ENCODE measurements at regions not wholly inside any gene's neighbourhood (a gene's known extent, or its start where the extent isn't known, plus 50 kb on each side); places are given as distances from the start of the nearest gene placed in this dataset.
"Not testable (repeated sequence)": the region's sequence is repeated elsewhere in the genome, so short reads cannot be mapped to it uniquely, and the experiment has no call there.

- no peak for DNase-seq
Observed at GRCh38 chr10:130713731-130714130, 577.5 kb downstream of the GLRX3 start.

- DNase-seq = no peak
Observed at GRCh38 chr10:130714742-130715467, 578.7 kb downstream of the GLRX3 start.

- DNase-seq = peak in 6 of 58 donors; percentile 11 to 64 (median 38)
Observed at GRCh38 chr10:130715686-130716670, 579.8 kb downstream of the GLRX3 start.

GRCh38 chr10:130717083-130717482, 580.9 kb downstream of the GLRX3 start:
- no peak for DNase-seq

GRCh38 chr10:130718744-130719447, 582.7 kb downstream of the GLRX3 start:
- DNase-seq = not testable (repeated sequence)

- DNase-seq = no peak
Observed at GRCh38 chr10:130719448-130719752, 583.2 kb downstream of the GLRX3 start.

- DNase-seq = no peak
Observed at GRCh38 chr10:130720235-130720634, 584.0 kb downstream of the GLRX3 start.

- no peak for DNase-seq
Observed at GRCh38 chr10:130721971-130722370, 585.8 kb downstream of the GLRX3 start.

GRCh38 chr10:130723704-130724103, 587.5 kb downstream of the GLRX3 start:
- DNase-seq = no peak

GRCh38 chr10:130725474-130725970, 586.0 kb downstream of the TCERG1L start:
- DNase-seq = no peak

- DNase-seq = no peak
Observed at GRCh38 chr10:130726996-130727725, 584.4 kb downstream of the TCERG1L start.

GRCh38 chr10:130727766-130728490, 583.6 kb downstream of the TCERG1L start:
- no peak for DNase-seq

GRCh38 chr10:130728531-130729215, 582.8 kb downstream of the TCERG1L start:
- DNase-seq = no peak

GRCh38 chr10:130729876-130730275, 581.6 kb downstream of the TCERG1L start:
- no peak for DNase-seq

- no peak for DNase-seq
Observed at GRCh38 chr10:130737186-130737585, 574.3 kb downstream of the TCERG1L start.

- no peak for DNase-seq
Observed at GRCh38 chr10:130737621-130738020, 573.9 kb downstream of the TCERG1L start.

GRCh38 chr10:130739016-130739756, 572.3 kb downstream of the TCERG1L start:
- DNase-seq = no peak

GRCh38 chr10:130739757-130740145, 571.8 kb downstream of the TCERG1L start:
- DNase-seq = no peak

GRCh38 chr10:130740166-130740565, 571.4 kb downstream of the TCERG1L start:
- DNase-seq = no peak
